GM21825 (cell line): ENCODE measurements at regions not wholly inside any gene's neighbourhood (a gene's known extent, or its start where the extent isn't known, plus 50 kb on each side); places are given as distances from the start of the nearest gene placed in this dataset.
"Not testable (repeated sequence)": the region's sequence is repeated elsewhere in the genome, so short reads cannot be mapped to it uniquely, and the experiment has no call there.

ENCODE experiments used
- ATAC-seq: cut with Tn5 transposase; IDR thresholded peaks from one replicate; pipeline ENCODE4 v1.9.1; 2021; ENCODE audit warnings: mild to moderate bottlenecking, moderate library complexity; ENCODE audit not compliant: unreplicated experiment

DNA sequence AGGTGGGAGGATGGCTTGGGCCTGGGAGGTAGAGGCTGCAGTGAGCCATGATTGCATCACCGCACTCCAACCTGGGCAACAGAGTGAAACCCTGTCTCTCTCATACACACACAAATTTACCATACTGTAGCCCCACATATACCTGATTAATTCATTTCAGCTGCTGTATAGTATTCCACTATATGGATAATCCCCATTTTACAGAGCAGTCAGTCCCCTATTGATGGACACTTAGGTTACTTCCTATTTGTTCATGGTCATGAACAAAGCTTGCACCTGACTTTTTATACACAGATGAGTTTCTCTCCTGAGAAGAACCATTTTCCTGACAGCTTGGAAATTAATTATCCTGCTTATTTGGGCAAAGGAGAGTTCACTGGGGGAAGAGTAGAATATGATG, 59.2 kb downstream of the EMX2 start:
- ATAC-seq = no peak

DNA sequence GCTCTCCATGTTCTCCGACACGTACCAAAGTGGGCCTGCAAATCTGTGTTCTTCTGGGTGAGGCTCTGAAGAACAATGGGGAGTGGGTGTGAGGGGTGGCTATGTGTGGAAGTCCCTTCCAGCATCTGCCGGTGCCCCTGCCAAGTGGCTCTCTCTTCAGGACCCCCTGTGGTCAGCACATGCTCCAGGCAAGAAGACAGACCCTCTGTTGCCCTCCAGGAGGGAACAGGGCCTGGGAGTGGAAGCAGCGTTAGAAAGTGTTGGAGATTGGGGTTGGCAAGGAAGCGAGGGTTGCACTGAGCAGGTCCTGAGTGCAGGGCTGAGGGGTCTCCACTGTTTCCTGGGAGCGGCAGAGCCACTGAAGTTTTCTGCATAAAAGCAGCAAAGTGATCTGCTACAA, 60.5 kb downstream of the EMX2 start:
- ATAC-seq = no peak

DNA sequence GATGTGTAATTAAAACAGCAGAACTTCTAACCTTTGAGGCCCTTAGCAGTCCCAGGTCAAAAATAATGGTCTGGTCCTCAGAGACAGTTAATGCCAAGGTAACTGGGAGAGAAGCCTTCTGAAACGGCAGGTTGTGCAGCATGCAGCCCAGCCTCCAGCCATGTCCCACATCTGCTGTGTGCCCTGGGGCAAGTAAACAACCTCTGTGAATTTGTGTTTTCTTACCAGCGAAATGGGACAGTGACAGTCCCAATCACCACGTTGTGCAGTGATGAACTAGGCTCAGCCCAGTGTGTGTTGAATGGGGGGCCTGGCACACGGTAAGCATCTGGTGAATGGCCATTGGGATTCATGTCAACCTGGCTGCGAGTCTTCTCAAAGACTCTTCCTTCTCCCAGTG, 61.2 kb downstream of the EMX2 start:
- no peak for ATAC-seq

DNA sequence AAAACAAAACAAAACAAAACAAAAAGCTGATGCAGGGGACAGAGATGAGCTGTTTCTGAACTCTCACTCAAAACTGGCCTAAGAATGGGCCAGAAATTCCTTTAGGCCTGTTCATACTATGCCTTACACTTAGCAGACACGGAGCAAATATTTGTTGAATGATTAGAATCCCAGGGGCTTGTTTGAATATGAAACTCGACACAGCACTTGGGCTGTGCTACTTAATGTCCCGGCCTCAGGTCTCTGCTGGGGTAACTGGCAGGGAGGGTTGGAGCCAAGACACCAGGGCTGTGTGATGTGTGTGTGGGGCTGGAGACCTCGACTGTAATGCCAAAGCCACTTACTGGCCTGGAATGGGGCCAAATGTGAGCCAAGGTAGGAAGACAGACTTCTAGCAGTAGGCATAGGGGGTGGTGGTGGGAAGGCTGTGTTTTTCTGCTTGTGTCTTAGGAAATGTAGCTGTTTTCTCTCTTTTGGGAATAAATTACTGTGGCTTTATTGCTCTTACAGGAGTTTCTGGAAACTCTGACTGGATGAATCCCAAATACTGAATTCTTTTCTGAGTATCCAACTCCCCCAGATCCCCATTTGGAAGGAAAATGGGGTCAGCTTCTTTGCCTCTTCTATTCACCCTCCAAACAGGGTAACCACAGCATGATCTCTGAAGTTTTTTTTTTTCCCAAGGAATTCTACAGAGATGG, 66.7 kb downstream of the EMX2 start:
- ATAC-seq = no peak

DNA sequence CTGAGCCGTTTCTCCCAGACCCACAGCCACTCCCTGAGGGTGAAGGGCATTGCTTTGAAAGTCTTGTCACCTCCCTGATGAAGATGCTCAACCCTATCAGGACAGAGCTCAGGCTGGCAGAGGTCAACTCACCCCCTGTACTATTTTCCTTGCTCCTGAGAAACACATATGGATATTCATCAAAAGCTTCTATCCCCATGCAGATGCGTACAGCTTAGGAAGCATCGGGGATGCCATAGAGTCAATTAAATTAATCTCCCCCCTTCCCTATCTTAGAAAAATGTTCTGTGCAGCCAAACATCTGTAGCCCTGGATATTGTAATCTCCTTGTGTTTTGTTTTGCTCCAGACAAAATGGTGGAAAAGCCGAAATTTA, 67.2 kb downstream of the EMX2 start:
- no peak for ATAC-seq

DNA sequence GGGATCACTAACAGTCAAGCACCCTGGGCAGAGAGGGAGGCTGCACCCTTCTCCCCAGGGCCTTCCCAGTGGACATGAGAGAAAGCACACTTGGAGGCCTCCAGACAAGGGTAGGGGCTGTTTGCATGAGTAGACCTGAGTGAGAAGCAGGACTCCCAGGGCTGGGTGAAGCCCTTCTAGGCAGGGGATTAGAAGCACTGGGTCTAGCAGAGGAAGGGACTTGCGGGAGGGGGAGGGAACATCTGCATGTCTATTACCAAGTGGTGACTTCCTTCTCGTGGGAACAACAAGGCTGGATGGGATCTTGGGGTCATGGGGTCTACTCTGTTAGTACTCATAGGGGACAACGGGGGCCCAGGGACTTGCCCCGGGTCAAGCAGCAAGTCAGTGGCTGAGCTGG, 67.8 kb downstream of the EMX2 start:
- ATAC-seq = no peak

DNA sequence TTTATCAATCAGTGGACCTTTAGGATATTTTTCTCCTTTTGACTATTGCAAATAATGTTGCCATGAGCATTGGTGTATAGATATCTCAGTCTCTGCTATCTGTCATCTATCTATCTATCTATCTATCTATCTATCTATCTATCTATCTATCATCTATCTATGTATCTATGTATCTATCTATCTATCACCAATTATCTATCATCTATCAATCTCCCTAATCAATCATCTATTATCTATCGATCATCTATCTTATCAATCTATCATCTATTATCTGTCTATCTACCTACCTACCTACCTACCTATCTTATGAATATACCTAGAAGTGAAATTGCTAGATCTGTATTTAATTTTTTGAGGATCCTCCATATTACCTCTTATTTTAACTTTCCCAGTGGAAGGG, 69.6 kb downstream of the EMX2 start:
- ATAC-seq = no peak

DNA sequence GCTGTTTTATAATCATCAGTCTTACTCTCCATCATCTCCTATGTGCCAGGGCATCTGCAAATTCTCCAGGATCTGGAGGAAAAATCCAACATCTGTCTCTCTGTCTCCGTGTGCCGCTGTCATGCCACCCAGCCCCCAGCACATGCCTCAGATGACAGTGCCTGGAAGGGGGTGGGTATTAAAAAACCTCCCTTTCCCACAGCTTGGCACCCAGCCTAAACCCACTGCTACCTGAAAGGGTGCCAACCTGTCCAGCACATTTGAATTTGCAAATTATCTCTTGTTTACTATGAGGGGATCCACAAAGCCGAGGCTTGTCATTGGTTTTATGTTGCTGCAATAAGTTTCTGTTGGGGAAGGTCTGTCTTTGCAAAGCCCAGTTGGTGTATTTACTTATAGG, 73.1 kb downstream of the EMX2 start:
- no peak for ATAC-seq

DNA sequence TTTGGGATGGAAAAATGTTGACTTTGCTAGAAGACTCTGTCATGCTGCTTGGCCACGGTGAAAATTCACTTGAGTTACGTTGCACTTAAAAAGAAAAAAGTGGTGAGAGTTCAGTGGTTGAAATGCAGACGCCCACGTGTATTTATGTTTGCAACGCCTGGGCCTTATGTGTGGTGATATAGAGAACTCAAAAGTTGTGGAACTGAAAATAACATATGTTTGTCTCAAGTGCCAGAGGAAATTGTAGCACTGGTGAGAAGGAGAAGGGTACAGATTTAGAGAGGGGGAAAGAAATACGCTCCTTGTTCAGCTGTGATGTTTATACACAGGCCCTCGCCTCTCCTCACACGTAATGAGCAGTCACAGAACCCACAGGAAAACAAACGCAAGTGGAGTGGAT, 73.6 kb downstream of the EMX2 start:
- no peak for ATAC-seq

DNA sequence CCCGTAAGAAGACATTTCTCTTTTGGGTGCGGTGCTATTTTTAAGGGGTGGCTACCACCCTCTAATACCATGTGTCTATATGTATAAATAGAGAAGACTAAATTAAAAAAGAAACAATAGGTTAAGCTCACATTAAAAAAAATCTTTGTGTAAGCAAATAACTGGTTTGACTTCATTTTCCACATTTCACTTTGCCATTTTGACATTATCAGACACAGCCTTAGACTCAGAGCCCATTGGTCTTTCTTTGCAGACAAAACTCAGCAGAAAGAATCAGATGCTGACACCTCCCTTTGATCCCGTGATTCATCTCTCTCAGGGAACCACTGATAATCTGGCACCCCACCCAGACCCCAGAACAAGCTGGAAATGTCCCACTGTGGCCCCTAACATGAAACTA, 74.5 kb downstream of the EMX2 start:
- no peak for ATAC-seq

DNA sequence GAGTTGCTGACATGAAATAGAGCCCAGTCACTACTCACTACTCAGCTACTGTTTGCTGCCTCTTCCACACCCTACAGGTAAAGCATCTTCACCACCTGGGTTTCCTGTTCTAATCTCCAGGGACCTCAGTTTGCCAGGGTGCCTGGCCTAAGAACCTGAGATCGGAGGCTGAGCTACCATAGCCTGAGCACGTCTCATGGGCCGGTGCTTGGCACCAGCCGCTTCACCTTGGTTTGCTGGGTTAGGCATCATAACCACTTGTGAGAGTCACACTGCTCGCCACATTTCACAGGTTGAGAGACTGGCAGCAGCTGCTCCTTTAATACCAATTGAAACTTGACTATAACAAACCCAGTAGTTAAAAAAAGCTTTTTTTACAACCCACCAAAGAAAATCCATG, 75.1 kb downstream of the EMX2 start:
- no peak for ATAC-seq

DNA sequence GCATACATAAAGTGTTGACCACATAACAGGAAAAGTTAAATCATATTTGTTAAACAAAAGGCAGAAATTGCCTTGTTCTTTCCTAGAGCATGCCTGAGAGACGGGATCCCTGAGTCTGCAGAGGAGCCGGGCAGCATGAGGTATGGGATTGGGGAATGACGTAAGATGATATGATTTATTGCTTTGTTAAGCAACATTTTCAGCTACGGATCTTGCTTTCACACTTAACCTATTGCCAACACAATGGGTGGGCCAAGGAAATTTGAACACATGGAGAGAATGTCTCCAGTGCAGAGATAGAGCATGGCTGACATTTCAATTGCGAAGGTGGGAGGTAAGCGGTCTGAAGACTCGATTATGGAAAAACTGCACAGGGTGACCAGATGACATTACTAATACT, 76.7 kb downstream of the EMX2 start:
- ATAC-seq = no peak

DNA sequence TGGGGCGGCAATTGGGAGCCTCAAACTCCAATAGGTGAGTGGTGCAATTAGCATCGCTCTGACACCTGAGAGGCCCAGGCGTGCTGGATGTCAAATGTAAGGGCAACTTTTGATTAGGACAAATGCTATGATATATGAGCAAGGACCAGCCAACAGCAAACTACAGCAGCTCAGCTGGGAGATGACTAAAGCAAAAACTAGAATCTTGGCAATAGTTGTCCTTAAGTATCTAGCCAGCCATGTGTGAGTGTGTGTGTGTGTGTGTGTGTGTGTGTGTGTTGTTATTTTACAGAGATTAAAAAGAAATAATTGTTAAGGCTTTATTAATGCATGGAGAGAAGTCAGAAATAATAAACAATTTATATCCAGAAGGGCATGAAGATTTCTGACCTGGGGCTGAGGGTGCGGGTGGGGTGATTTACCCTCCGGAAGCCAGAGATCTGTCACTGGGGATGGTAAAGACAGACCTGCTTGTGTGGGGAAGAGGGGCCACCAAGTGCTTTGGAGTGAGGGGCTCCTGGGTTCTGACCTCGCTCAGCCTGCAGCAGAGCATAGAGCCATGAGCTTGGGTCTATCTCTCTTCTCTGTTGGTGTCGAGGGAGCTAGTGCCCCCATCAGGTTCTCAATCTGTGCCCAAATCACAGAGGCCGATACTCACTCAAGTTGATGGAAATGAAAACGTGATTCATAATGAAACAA, 77.3 kb downstream of the EMX2 start:
- no peak for ATAC-seq

DNA sequence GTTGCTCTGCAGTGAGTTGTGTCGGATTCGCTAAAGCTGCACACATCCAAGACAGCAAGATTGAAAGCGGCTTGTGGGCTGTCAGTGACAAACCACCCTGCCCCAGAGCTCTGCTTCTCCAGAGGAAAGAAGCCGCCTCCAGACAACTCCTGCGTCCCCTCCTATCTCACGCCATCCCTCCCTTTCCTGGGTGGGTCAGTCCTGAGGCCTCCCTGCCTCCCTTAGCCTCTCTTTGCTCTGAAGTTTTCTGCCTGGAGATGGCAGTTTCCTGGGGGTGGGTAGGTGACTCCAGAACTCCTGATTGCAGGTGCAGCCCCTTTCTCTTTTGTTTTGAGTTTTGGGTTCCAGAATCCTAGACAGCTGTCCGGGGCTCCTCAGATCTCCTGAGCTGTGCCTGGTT, 78.7 kb downstream of the EMX2 start:
- ATAC-seq = no peak

DNA sequence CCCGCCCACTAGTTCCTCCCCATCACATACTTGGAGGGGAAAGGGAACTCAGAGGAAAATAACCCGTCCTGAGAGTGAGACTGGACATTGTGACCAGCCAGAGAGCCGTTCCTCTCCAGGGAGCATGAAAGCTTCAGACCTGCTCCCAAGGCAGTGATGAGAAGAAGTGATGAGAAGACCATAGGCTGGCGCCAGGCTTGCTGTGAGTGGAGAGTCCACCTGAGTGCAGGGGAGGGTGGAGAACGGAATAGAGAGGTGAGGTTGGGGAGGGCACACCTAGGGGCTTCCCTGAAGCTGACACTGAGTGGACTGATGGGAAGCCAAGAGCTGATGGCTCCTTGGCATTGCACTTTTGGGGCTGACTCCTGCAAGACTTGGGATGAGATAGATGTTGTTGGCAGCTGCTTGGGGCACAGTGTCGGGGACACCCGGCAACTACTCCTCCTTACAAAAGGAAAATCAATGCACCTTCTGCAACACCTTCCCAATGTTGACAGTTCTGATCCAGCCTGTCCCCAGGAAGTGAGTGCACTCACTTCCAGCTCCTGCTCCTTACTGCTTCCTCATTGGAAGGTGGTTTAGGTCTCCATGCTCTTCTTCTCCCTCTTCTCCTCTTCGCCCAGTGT, 79.4 kb downstream of the EMX2 start:
- ATAC-seq = no peak

DNA sequence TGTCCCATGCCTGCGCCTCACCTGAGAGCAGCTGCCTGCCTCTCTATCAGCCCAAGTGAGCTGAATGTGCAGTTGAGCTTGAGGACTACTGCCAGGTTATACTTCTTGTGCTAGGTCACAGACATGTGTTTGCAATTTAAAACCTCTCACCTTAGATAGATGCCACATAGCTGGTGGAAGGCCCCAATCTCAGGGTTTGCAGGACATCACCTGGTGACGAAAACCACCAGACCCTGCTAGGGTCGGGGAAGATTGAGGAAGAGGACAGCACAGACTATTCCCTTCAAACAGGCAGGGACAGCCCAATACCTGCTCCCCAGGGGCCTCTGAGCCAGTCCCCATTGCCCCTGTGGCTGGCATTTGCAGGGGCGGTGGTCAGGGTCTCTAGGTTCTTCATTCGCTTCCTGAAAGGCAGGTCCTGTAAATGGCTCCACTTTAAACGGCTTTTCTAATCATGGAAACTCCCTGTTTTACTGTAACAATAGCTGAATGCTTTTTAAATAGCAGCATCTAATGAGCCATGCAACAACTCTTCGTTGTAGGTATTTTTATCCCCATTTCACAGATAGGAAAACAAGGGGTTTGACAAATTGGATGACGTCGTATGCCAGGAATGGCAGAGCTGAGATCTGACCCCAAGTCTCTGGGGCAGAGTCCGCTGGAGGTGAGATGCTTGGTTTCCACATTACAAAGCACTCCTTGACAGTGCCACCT, 80.1 kb downstream of the EMX2 start:
- no peak for ATAC-seq

DNA sequence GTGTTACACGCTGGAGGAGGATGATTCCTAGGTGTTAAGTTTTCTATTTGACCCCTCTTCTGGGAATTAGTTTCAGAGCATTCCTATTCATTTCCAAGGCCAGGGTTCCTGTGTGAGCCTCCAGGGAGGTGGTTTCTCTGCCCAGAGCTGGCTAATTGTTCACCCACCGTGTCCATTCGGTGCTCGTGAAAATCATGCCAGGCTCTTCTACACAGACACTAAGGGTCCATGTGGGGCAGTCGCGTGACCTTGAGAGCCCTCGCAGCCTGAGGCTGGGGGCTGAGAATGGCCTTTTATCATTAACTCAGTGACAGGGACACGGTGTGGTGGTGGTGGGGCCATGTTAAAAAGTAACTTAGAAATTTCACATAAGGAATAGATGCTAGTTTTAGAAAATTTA, 83.7 kb downstream of the EMX2 start:
- no peak for ATAC-seq

DNA sequence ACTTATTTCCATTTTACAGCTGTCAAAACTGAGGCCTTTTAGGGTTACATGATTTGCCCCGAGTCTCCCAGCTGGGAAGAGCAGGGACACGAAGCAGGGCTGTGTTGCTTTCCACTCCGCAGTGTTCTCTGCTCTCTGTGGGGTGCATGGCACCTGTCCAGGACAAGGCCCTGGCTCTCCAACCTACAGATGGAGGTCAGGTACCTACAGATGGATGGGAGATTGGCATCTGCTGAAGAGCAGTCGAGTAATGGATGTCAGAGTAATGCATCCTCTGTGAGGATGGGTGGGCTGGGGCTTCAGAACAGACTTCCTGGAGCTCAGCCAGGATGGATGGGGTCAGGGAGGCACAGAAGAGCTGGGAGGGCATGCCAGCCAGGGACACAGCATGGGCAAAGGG, 85.0 kb downstream of the EMX2 start:
- no peak for ATAC-seq

DNA sequence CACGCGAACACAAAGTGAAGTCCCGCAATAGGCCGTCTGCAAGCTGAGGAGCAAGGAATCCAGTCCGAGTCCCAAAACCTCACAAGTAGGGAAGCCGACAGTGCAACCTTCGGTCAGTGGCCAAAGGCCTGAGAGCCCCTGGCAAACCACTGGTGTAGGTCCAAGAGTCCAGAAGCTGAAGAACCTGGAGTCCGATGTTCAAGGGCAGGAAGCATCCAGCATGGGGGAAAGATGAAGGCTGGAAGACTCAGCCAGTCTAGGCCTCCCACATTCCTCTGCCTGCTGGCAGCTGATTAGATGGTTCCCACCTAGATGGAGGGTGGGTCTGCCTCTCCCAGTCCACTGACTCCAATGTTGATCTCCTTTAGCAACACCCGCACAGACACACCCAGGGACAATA, 87.2 kb downstream of the EMX2 start:
- ATAC-seq = not testable (repeated sequence)

DNA sequence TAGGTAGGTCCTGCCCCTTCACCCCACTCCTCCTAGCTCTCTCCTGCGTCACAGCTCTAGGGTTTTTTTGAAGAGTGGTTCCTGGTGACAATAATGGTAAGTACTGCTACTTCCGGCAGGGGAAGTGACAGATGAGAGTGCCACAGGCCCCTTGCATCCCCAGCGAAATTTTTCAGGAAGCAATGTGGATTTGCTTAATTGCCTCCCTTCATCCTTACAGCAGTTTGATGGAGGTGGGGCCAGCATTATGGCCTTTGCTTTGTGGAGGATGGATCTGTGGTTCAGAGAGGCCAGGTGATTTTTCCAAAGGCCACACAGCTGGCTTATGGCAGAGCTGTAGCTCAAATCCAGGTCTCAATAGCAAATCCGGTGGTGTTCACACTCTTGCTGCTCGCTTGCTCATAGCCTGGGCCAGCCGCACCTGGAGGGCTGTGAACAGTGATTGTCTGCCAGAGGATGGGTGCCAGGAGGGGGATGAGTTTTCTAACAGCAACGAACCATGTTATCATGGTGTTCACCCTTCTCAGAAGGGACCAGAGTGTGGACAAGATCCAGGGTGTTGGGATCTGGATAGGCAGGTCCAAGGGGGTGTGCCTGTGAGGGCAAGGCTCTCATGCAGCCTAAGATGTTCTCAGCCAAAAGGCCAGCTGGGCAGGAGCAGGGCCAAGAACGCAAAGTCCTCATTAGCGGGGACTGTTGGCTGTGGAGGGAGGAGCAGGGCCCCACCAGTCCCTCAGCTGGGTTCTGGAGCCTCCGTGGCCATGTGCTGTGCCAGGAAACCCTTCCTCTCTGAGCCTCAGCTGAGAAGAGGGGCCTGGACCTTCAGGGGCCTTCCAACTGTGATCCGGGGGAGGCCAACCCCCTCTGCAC, 89.0 kb downstream of the EMX2 start:
- ATAC-seq = no peak

DNA sequence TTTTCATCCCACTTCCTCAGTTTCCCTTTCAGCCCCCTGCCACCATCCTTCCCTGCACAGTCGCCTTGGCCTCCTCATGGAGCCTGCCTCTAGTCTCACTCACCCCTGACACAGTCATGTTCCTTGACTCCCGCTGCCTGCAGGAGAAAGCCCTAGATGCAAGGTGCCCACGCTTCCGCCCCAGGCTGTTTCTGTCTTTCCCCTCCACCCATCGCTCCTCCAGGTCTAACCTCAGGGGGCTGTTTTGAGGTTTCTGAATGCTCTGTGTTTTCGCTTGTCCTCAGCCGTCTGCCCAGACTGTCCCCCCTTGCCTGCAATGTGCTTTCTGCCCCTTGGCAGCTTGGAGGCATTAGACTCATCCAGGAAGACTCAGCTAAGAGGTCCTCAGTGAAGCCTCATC, 89.9 kb downstream of the EMX2 start:
- ATAC-seq = no peak
